Stomach (tissue), 8 donors: ENCODE measurements at regions not wholly inside any gene's neighbourhood (a gene's known extent, or its start where the extent isn't known, plus 50 kb on each side); places are given as distances from the start of the nearest gene placed in this dataset.

Source experiments
- DNase-seq, 2 donors: peaks; one replicate each; pipeline versions ENCODE4 v3.0.0 to v3.0.0-alpha.2; 2013 to 2019
- H3K27ac ChIP-seq, 5 donors: fragments of 200-600 bp in 4 of 5; sonication (generic) in 4 of 5; one replicate each; pipeline ENCODE4 v1.5.1; 2013 to 2019; ENCODE audit warnings: mild to moderate bottlenecking in 1 of 5, moderate library complexity in 1 of 5
- H3K27me3 ChIP-seq, 3 donors: fragments of 200-600 bp; sonication (generic); one replicate each; pipeline ENCODE4 v1.5.1; 2017 to 2019; ENCODE audit warnings: mixed run types in 1 of 3
- H3K36me3 ChIP-seq, 4 donors: fragments of 200-600 bp; sonication (generic); 1 replicate in 3 of 4; 2 replicates in 1 of 4; pipeline ENCODE4 v1.5.1; 2016 to 2019
- H3K4me1 ChIP-seq, 4 donors: fragments of 200-600 bp; sonication (generic); one replicate each; pipeline ENCODE4 v1.5.1; 2016 to 2019
- H3K4me3 ChIP-seq, 4 donors: fragments of 200-600 bp; sonication (generic) in 3 of 4; one replicate each; pipeline ENCODE4 v1.5.1; 2016 to 2019; ENCODE audit warnings: mild to moderate bottlenecking in 1 of 4
- H3K9me3 ChIP-seq, 4 donors: fragments of 200-600 bp; sonication (generic); one replicate each; pipeline ENCODE4 v1.5.1; 2016 to 2019
- EP300 ChIP-seq: sonication (generic); formaldehyde crosslinking; IDR thresholded peaks from one replicate; pipeline ENCODE4 v1.6.1; 2017; ENCODE audit warnings: antibody characterized with exemption
- POLR2A ChIP-seq, 4 donors: fragments of 450-650 bp; IDR thresholded peaks; one replicate each; pipeline ENCODE4 v1.6.1; 2016; ENCODE audit warnings: antibody characterized with exemption in 4 of 4, control low read depth in 2 of 4, mild to moderate bottlenecking in 1 of 4, moderate library complexity in 1 of 4
- POLR2AphosphoS5 ChIP-seq, 3 donors: sonication (generic); formaldehyde crosslinking; IDR thresholded peaks; one replicate each; pipeline ENCODE4 v1.6.1; 2016; ENCODE audit warnings: antibody characterized with exemption in 3 of 3
- WGBS, 5 donors: extraction: QIAGEN DNeasy Blood & Tissue Kit in 3 of 5; methylation state at CpG; one replicate each; pipeline versions ENCODE4 v1.1.5 to v1.1.7; 2013 to 2018; 5-methylcytosine and 5-hydroxymethylcytosine counted together
- intact Hi-C: fragments of 100-400 bp; cut with DNase I; formaldehyde crosslinking; loops from one replicate; pipeline ENCODE4 v1.15.1; 2023; ENCODE audit warnings: low total_unique reads
- TF ChIP-seq, protein P1 (sequence below), 7 experiments: fragments of 450-650 bp in 4 of 7; fragments of 200-600 bp in 3 of 7; sonication (generic) in 3 of 7; IDR thresholded peaks; one replicate each; pipeline ENCODE4 v1.5.1; 2016 to 2019; ENCODE audit warnings: antibody characterized with exemption in 7 of 7, control low read depth in 2 of 7, mild to moderate bottlenecking in 1 of 7
- donor health status: healthy with polysubstance abuse.
- donor health status: Bipolar disorder and iron deficiency.
- donor health status: healthy.

DNA sequence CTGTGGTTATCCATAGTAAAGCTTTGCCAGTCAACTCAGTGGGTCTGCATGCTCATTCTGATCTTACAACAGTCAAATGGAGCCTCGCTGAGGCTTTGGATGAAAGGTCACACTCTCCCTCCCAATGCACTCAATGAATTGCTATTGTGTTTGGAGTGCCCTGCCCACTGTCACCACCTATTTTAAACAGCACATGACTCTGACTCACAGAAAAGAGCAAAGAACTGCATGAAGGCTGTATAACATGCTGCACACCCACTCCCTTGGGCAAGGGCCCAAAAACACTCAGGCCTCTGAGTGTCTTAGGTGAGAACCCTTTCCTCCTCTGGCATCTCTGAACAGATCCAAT lies 118.7 kb upstream of the CCDC112 start:
- Histone ChIP-seq H3K9me3 (no peaks in the 10 kb centered on the region), H3K27me3 (no peaks in the 10 kb centered on the region), H3K36me3 (no peaks in the 10 kb centered on the region), H3K4me3 (no peak overlapping the region), H3K4me1 (peaks cover 8 to 52% (median 15%) of the 10 kb centered on the region in 4 donors), H3K27ac (peak overlapping the region; percentile 51 to 76 (median 63))
- intact Hi-C loops, result no loop called here
- peak; percentile 70 to 88 for DNase-seq
- 14 to 62% (median 40%) methylated on average over 1 of the region's 1 CpG for WGBS, 5 donors
- TF ChIP-seq POLR2AphosphoS5 (IDR thresholded peaks at IDR 0.05), result peak in 2 of 3 donors; percentile 60 to 84
- TF ChIP-seq, protein P1, sequence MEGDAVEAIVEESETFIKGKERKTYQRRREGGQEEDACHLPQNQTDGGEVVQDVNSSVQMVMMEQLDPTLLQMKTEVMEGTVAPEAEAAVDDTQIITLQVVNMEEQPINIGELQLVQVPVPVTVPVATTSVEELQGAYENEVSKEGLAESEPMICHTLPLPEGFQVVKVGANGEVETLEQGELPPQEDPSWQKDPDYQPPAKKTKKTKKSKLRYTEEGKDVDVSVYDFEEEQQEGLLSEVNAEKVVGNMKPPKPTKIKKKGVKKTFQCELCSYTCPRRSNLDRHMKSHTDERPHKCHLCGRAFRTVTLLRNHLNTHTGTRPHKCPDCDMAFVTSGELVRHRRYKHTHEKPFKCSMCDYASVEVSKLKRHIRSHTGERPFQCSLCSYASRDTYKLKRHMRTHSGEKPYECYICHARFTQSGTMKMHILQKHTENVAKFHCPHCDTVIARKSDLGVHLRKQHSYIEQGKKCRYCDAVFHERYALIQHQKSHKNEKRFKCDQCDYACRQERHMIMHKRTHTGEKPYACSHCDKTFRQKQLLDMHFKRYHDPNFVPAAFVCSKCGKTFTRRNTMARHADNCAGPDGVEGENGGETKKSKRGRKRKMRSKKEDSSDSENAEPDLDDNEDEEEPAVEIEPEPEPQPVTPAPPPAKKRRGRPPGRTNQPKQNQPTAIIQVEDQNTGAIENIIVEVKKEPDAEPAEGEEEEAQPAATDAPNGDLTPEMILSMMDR (IDR thresholded peaks at IDR 0.05), result no peak

DNA sequence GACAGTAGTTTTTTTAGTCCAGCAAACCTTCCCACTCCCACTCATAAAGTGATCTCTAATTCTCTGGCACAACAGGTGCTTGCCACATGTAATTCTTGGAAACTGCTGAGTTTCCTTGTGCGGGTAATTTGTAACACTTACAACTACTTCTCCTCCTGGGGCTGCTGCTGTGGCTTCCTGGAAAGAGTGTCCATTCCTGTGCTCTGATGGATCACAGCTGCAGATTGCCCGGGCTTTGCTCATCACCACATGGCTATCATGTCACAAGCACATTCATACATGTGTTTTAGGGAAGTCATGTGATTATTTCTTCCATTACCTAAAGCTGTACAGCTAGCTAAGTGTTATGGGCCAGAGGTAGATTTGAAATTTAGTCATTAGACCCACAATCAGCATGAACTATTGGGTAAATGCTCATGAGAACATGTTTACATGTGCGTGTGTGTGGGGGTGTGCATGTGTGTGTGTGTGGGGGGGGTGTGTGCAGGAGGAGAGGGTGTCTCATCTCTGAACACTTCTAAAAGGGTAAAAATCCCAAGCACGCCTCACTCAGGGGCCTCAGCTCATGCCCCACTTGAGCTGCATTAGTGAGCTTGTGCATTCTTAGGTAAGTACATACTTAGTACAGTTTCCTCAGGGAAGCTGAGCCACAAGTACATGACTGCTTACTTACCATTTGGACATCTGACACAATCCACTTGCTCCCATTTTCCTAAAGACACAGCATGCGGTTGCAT lies 118.1 kb upstream of the CCDC112 start:
- peak in 1 of 2 donors; percentile 72 for DNase-seq
- Histone ChIP-seq H3K27ac (peak overlapping the region; percentile 51 to 76 (median 63)), H3K36me3 (no peaks in the 10 kb centered on the region), H3K27me3 (no peaks in the 10 kb centered on the region), H3K4me3 (no peak overlapping the region), H3K4me1 (peaks cover 8 to 46% (median 13%) of the 10 kb centered on the region in 4 donors), H3K9me3 (no peaks in the 10 kb centered on the region)
- TF ChIP-seq POLR2AphosphoS5 (IDR thresholded peaks at IDR 0.05), result peak in 1 of 3 donors; percentile 67
- no peak for TF ChIP-seq EP300
- intact Hi-C loops, result no loop called here
- WGBS, 5 donors, result 61 to 71% (median 62%) methylated on average over 5 of the region's 5 CpGs

DNA sequence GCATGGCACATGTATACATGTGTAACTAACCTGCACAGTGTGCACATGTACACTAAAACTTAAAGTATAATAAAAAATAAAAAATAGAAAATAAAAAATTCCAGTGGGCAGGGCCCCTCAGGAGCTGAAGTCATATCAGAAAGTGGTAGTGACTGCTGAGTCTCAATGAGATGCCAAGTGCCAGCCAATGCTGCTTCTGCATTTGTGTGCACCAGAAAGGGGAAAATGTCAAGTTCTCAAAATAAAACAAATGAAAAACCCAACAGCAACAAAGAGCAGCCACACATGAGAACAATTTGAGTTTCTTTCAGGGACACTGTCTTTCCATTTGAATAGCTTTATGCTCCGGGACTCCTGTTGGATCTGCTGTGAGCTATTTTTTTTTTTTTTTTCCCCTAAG lies 117.2 kb upstream of the CCDC112 start:
- Histone ChIP-seq H3K4me1 (peaks cover 8 to 37% (median 11%) of the 10 kb centered on the region in 4 donors), H3K9me3 (no peaks in the 10 kb centered on the region), H3K27me3 (no peaks in the 10 kb centered on the region), H3K27ac (peak overlapping the region in 2 of 5 donors; percentile 63 to 76), H3K4me3 (no peak overlapping the region), H3K36me3 (no peaks in the 10 kb centered on the region)
- no peak for DNase-seq
- intact Hi-C loops, result no loop called here
- TF ChIP-seq POLR2AphosphoS5 (IDR thresholded peaks at IDR 0.05), result no peak
- TF ChIP-seq, protein P1 (IDR thresholded peaks at IDR 0.05), result no peak
- 85 to 93% (median 89%) methylated on average over 1 of the region's 1 CpG for WGBS, 5 donors

DNA sequence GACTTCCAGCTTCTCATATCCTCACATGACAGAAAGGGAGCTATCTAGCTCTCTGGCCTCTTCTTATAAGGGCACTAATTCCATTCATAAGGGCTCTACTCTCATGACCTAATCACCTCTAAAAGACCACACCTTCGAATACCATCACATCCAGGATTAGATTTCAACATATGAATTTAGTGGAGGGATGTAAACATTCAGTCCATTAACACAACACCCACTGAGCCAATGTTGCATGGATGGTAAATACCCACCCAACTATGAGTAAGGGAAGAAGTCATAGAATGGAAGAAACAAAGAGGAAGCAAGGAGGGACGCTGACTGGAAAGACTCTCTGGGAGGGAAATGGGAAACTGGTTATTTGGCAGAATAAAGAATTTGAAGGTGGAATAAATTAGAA lies 112.6 kb upstream of the CCDC112 start:
- Histone ChIP-seq H3K4me3 (no peak overlapping the region), H3K36me3 (no peaks in the 10 kb centered on the region), H3K4me1 (peaks cover 0 to 6% (median 2%) of the 10 kb centered on the region in 4 donors), H3K27ac (no peak overlapping the region), H3K27me3 (no peaks in the 10 kb centered on the region), H3K9me3 (no peaks in the 10 kb centered on the region)
- TF ChIP-seq POLR2A (IDR thresholded peaks at IDR 0.05) (no peak), POLR2AphosphoS5 (IDR thresholded peaks at IDR 0.05) (no peak)
- TF ChIP-seq, protein P1 (IDR thresholded peaks at IDR 0.05), result no peak
- intact Hi-C loops, result no loop called here
- no peak for DNase-seq
- WGBS, 5 donors, result 87 to 94% (median 90%) methylated on average over 2 of the region's 2 CpGs

DNA sequence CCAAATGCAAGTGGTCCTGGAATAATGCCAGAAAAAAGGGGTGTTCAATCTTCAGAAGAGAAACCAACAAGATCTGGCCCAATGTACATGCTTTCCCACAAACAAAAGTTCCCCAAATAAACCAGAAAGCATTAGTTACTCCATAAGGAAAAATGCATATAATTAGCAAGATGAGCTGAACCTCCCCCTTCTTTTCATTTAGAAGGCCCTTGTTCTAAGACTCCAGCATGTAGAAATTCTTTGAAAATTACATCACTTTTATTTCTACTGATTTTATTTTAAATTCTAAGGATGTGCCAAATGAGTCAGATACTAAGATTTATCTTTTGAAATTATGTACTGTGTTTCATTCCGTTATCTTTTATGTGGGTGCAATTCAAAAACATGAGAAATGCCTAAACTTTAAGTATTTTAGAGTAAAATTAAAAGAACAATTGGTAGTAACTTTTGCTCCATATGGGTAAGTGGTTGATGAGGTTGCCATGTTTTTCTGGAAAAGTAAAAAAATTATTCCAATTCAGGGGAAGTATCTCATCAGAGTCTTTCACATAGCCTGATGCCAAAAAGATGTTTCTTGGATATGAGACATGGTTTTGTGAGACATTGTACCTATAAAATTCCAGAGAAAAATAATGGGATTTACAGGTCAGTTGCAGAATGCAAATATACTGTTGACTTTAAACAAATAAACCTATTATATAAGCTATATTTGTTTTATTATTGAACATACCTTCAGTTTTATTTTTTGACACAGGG lies 106.5 kb upstream of the CCDC112 start:
- Histone ChIP-seq H3K27ac (no peak overlapping the region), H3K4me3 (no peak overlapping the region), H3K9me3 (no peaks in the 10 kb centered on the region), H3K36me3 (no peaks in the 10 kb centered on the region), H3K4me1 (no peaks in the 10 kb centered on the region), H3K27me3 (no peaks in the 10 kb centered on the region)
- WGBS, 5 donors, result 78 to 88% (median 85%) methylated on average over 1 of the region's 1 CpG
- intact Hi-C loops, result no loop called here
- no peak for DNase-seq
- TF ChIP-seq POLR2AphosphoS5 (IDR thresholded peaks at IDR 0.05) (no peak), POLR2A (IDR thresholded peaks at IDR 0.05) (no peak), EP300 (no peak)
- TF ChIP-seq, protein P1 (IDR thresholded peaks at IDR 0.05), result no peak
